AG09319 (cell line): ENCODE measurements at regions not wholly inside any gene's neighbourhood (a gene's known extent, or its start where the extent isn't known, plus 50 kb on each side); places are given as distances from the start of the nearest gene placed in this dataset.

Source experiments
- DNase-seq: peaks from one replicate; pipeline ENCODE4 v3.0.0-alpha.2; 2010; ENCODE audit warnings: low read depth; ENCODE audit errors: extremely low read depth
- CTCF ChIP-seq: IDR thresholded peaks from 2 replicates; pipeline ENCODE4 v1.5.1; 2011; ENCODE audit warnings: low read depth, mild to moderate bottlenecking, inconsistent platforms, low read length, moderate library complexity

- TF ChIP-seq CTCF: no peak
Observed at GRCh38 chr6:8990075-8990474, 554.7 kb upstream of the SLC35B3 start.

GRCh38 chr6:8983202-8983688 lies 547.9 kb upstream of the SLC35B3 start:
- no peak for DNase-seq
- peak; percentile 97 for TF ChIP-seq CTCF

More at GRCh38 chr6:8990075-8990474, 554.7 kb upstream of the SLC35B3 start:
- DNase-seq: no peak

- DNase-seq: no peak
- no peak for TF ChIP-seq CTCF
Observed at GRCh38 chr6:8982668-8983067, 547.3 kb upstream of the SLC35B3 start.

- DNase-seq: no peak
- no peak for TF ChIP-seq CTCF
Observed at GRCh38 chr6:8973395-8973794, 538.0 kb upstream of the SLC35B3 start.

- DNase-seq: no peak
- no peak for TF ChIP-seq CTCF
Observed at GRCh38 chr6:8969747-8970146, 534.4 kb upstream of the SLC35B3 start.

- TF ChIP-seq CTCF: no peak
- DNase-seq: no peak
Observed at GRCh38 chr6:8958894-8959511, 523.7 kb upstream of the SLC35B3 start.

GRCh38 chr6:8953310-8953709 lies 518.0 kb upstream of the SLC35B3 start:
- DNase-seq: no peak
- TF ChIP-seq CTCF: no peak
